ENCODE measurements at regions not wholly inside any gene's neighbourhood (a gene's known extent, or its start where the extent isn't known, plus 50 kb on each side); places are given as distances from the start of the nearest gene placed in this dataset.

- DNase-seq (ENCODE audit: insufficient read length, low spot score) (no peak), FAIRE-seq (no peak)
- no peak for TF ChIP-seq POLR2A (IDR thresholded peaks at IDR 0.05; ENCODE audit: low read depth, low read length)
Measured at GRCh38 chr11:97163631-97164191, 773.9 kb downstream of the JRKL start.

- FAIRE-seq (no peak), DNase-seq (ENCODE audit: insufficient read length, low spot score) (no peak)
- no peak for TF ChIP-seq POLR2A (IDR thresholded peaks at IDR 0.05; ENCODE audit: low read depth, low read length)
Measured at GRCh38 chr11:97201743-97202612, 812.2 kb downstream of the JRKL start.

GRCh38 chr11:97202613-97203292 lies 812.9 kb downstream of the JRKL start:
- TF ChIP-seq POLR2A (IDR thresholded peaks at IDR 0.05; ENCODE audit: low read depth, low read length), result no peak
- DNase-seq (ENCODE audit: insufficient read length, low spot score) (no peak), FAIRE-seq (no peak)

- no peak for TF ChIP-seq POLR2A (IDR thresholded peaks at IDR 0.05; ENCODE audit: low read depth, low read length)
- DNase-seq (ENCODE audit: insufficient read length, low spot score) (no peak), FAIRE-seq (no peak)
Measured at GRCh38 chr11:97218011-97218410, 828.2 kb downstream of the JRKL start.

- TF ChIP-seq POLR2A (IDR thresholded peaks at IDR 0.05; ENCODE audit: low read depth, low read length), result no peak
- FAIRE-seq (no peak), DNase-seq (ENCODE audit: insufficient read length, low spot score) (no peak)
Measured at GRCh38 chr11:97223647-97224046, 833.8 kb downstream of the JRKL start.

- FAIRE-seq (no peak), DNase-seq (ENCODE audit: insufficient read length, low spot score) (no peak)
- TF ChIP-seq POLR2A (IDR thresholded peaks at IDR 0.05; ENCODE audit: low read depth, low read length), result no peak
Measured at GRCh38 chr11:97224396-97224795, 834.6 kb downstream of the JRKL start.

- DNase-seq (ENCODE audit: insufficient read length, low spot score) (no peak), FAIRE-seq (no peak)
- TF ChIP-seq POLR2A (IDR thresholded peaks at IDR 0.05; ENCODE audit: low read depth, low read length), result no peak
Measured at GRCh38 chr11:97225794-97226193, 836.0 kb downstream of the JRKL start.

- FAIRE-seq (no peak), DNase-seq (ENCODE audit: insufficient read length, low spot score) (no peak)
- TF ChIP-seq POLR2A (IDR thresholded peaks at IDR 0.05; ENCODE audit: low read depth, low read length), result no peak
Measured at GRCh38 chr11:97229936-97230335, 840.1 kb downstream of the JRKL start.

- FAIRE-seq, result no peak
- no peak for TF ChIP-seq POLR2A (IDR thresholded peaks at IDR 0.05; ENCODE audit: low read depth, low read length)
- DNase-seq (ENCODE audit: insufficient read length, low spot score), result no peak
Measured at GRCh38 chr11:97231231-97231630, 841.4 kb downstream of the JRKL start.

- DNase-seq (ENCODE audit: insufficient read length, low spot score) (no peak), FAIRE-seq (no peak)
- no peak for TF ChIP-seq POLR2A (IDR thresholded peaks at IDR 0.05; ENCODE audit: low read depth, low read length)
Measured at GRCh38 chr11:97234016-97234415, 844.2 kb downstream of the JRKL start.

GRCh38 chr11:97237151-97237550 lies 847.3 kb downstream of the JRKL start:
- no peak for FAIRE-seq
- no peak for TF ChIP-seq POLR2A (IDR thresholded peaks at IDR 0.05; ENCODE audit: low read depth, low read length)
- no peak for DNase-seq (ENCODE audit: insufficient read length, low spot score)

GRCh38 chr11:97247601-97248000 lies 857.8 kb downstream of the JRKL start:
- no peak for FAIRE-seq
- DNase-seq (ENCODE audit: insufficient read length, low spot score), result no peak
- no peak for TF ChIP-seq POLR2A (IDR thresholded peaks at IDR 0.05; ENCODE audit: low read depth, low read length)

- TF ChIP-seq POLR2A (IDR thresholded peaks at IDR 0.05; ENCODE audit: low read depth, low read length), result no peak
- DNase-seq (ENCODE audit: insufficient read length, low spot score) (no peak), FAIRE-seq (no peak)
Measured at GRCh38 chr11:97254790-97255189, 865.0 kb downstream of the JRKL start.

GRCh38 chr11:97259434-97259833 lies 869.6 kb downstream of the JRKL start:
- no peak for FAIRE-seq
- DNase-seq (ENCODE audit: insufficient read length, low spot score), result no peak
- no peak for TF ChIP-seq POLR2A (IDR thresholded peaks at IDR 0.05; ENCODE audit: low read depth, low read length)
